ENCODE measurements at regions not wholly inside any gene's neighbourhood (a gene's known extent, or its start where the extent isn't known, plus 50 kb on each side); places are given as distances from the start of the nearest gene placed in this dataset.
"Not testable (repeated sequence)": the region's sequence is repeated elsewhere in the genome, so short reads cannot be mapped to it uniquely, and the experiment has no call there.

DNA sequence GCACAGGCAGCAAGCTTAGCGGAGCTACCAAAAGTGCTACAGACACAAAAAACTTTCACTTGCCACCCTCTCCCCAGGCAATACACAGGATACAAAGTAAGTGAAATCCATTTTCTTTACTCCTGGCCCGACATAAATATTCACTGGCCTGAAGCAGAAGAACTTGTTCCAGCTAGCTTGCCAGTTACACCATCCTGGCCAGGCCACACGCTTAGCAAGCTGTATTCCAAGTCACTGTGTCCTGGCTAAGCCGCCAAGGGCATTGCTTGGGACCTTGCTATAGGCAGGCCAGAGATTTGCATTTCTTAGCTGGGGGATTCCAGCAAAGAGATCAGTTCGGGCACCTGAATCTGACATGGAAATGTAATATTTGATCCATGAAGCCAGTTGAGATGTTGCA lies 71.0 kb upstream of the SLC1A3 start:
- DNase-seq, result no peak

DNA sequence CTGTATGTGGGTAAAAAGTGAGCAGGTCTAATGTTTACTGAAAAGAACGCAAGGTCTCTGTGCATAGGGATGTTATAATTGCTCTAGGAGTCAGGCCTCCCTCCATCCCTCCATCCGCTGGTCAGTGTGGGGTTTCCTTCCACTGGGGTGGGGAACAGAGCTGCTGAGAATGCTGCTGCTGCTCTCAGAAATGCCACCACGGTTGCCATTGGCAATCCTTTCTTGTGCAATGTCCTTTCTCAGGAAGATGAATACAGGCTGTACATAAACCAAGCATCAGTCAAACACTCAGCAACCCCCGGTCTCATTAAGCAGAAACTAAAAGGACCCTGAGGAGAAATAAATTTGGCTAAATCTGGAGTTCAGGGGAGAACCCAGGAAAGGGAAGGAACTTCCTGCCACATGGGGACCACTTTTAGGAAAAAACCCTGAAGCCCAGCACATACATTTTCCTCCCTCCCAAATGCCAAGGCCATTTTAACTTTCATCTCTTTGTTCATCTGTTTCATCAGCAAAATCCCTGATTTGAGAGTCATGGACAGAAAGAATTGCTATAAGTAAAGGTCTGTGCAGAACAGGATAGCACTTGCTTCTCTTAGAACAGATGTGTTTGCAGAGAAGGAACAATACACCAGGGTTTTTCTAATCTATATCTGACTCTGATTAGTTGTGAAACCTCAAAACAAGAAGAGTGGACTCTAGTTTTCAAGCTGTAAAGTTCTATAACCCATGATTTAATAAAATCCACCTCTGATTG lies 70.4 kb upstream of the SLC1A3 start:
- DNase-seq, result no peak

DNA sequence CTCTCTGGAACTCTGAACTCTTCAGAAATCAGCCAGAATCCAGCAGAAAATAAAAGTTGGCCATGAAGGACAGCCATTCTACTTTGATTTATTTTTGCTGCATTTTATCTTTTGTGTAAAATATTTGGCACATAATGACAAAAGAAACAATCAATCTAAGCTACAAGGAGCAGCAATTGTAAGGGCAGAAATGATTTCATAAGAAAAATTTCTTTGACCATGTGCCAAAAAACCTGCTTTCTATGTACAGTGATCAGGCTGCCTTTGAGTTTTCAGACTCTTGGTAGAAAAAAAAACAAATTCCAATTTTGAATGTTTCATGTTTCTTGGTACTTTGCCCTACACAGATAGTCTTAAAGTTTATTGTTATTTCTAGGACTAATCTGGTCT lies 69.8 kb upstream of the SLC1A3 start:
- no peak for DNase-seq

DNA sequence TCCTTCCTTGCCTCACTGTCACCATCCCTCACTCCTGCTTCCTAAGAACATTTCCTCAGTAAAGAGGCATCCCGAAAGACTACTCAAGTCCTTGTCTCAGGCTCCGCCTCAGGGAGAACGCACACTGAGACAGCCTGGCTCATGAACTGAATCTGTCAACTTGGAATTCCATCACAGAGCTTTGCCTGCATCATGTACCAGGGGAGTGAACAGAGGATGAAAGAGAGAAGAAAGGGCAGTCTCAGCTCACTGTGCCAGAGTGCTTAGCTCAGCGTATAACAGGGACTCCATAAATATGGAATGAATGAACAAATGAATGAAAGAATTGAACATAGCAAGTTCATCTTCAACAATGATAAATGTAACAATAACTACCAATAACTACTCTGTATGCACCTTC lies 68.7 kb upstream of the SLC1A3 start:
- no peak for DNase-seq

DNA sequence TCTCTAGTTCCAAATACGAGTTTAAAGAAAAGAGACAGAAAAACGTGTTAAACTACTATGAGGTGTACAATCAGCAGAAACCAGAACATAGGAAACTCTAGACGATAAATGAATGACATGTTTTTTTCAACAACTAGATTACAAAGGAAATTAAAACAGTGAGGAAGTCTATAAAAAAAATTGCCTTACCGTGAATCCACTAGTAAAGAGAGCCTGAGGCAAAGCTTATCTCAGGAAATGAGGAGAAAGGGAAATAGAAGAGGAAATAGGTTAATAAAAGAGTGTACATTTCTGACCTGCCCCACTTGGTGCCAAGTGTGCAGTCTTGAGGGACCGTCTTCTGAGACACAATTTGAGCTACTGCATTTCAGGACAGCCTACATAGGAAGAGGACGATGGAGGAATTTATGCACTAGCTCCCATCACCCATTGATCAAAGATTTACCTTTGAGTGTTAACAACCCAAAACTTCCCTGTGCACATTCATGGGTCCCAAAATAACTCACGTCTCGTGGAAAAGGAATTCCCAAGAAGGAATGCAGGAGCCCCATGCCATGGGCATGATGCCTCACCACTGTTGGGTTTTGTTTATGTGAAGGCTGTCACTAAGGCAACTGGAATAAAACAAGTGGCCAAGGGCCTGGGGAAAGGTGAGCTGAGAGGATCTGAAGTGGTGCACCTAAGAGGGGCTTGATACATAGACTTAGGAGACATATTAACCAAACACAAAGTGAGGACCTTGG lies 53.6 kb upstream of the SLC1A3 start:
- no peak for DNase-seq

DNA sequence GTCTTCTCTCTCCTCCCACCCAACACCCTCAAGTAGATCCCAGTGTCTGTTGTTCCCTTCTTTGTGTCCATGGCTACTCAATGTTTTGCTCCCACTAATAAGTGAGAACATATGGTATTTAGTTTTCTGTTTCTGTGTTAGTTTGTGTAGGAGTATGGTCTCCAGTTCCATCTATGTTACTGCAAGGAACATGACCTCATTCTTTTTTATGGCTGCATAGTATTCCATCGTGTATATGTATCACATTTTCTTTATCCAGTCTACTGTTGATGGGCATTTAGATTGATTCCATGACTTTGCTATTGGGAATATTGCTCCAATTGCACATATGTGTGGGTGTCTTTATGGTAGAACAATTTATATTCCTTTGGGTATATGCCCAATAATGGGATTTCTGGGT lies 51.4 kb upstream of the SLC1A3 start:
- not testable (repeated sequence) for DNase-seq

Data from stimulated activated CD4-positive, alpha-beta T cell treated with anti-CD3 and anti-CD28 coated beads, Interleukin-4, amount 100 ng/mL, for 1 hour (primary cell).